Liver (tissue), 8 donors: ENCODE measurements at regions not wholly inside any gene's neighbourhood (a gene's known extent, or its start where the extent isn't known, plus 50 kb on each side); places are given as distances from the start of the nearest gene placed in this dataset.

ENCODE experiments used
- DNase-seq: peaks from one replicate; pipeline ENCODE4 v3.0.0-alpha.2; 2017; ENCODE audit warnings: low spot score
- H3K27ac ChIP-seq, 2 donors: one replicate each; pipeline ENCODE4 v1.7.0; 2013; ENCODE audit warnings: inconsistent platforms in 2 of 2, low read length in 2 of 2, control low read depth in 1 of 2, low read depth in 1 of 2, mild to moderate bottlenecking in 1 of 2
- H3K27me3 ChIP-seq, 4 donors: one replicate each; pipeline versions ENCODE4 v1.6.1 to v1.7.0; 2013; ENCODE audit warnings: low read length in 3 of 4, inconsistent platforms in 1 of 4, mild to moderate bottlenecking in 1 of 4, moderate library complexity in 1 of 4; ENCODE audit not compliant: control insufficient read depth in 4 of 4, insufficient read depth in 4 of 4
- H3K36me3 ChIP-seq, 4 donors: one replicate each; pipeline versions ENCODE4 v1.6.1 to v1.7.0; 2013; ENCODE audit warnings: low read length in 3 of 4, mild to moderate bottlenecking in 3 of 4, low read depth in 1 of 4, moderate library complexity in 1 of 4; ENCODE audit not compliant: control insufficient read depth in 4 of 4, insufficient read depth in 3 of 4
- H3K4me1 ChIP-seq, 4 donors: one replicate each; pipeline versions ENCODE4 v1.6.1 to v1.7.0; 2013; ENCODE audit warnings: low read length in 3 of 4, mild to moderate bottlenecking in 3 of 4, moderate library complexity in 1 of 4; ENCODE audit not compliant: control insufficient read depth in 4 of 4, insufficient read depth in 4 of 4
- H3K4me3 ChIP-seq, 3 donors: one replicate each; pipeline versions ENCODE4 v1.6.1 to v1.7.0; 2013; ENCODE audit warnings: low read length in 3 of 3, control low read depth in 1 of 3, low read depth in 1 of 3, mild to moderate bottlenecking in 1 of 3
- H3K9ac ChIP-seq, 2 donors: one replicate each; pipeline ENCODE4 v1.7.0; 2013; ENCODE audit warnings: low read length in 2 of 2, mild to moderate bottlenecking in 2 of 2, moderate library complexity in 2 of 2, control low read depth in 1 of 2, low read depth in 1 of 2
- H3K9me3 ChIP-seq, 4 donors: one replicate each; pipeline versions ENCODE4 v1.6.1 to v1.7.0; 2013; ENCODE audit warnings: low read length in 3 of 4; ENCODE audit not compliant: control insufficient read depth in 4 of 4
- EGR1 ChIP-seq, 2 donors: IDR thresholded peaks; 2 replicates each; pipeline ENCODE4 v1.6.1; 2016 to 2018; ENCODE audit warnings: antibody characterized with exemption in 2 of 2, low read depth in 2 of 2
- FOXA1 ChIP-seq: IDR thresholded peaks from 2 replicates; pipeline ENCODE4 v1.6.1; 2016; ENCODE audit warnings: antibody characterized with exemption
- FOXA2 ChIP-seq: IDR thresholded peaks from 2 replicates; pipeline ENCODE4 v1.6.1; 2016; ENCODE audit warnings: antibody characterized with exemption
- GABPA ChIP-seq, 2 donors: IDR thresholded peaks in 1 of 2; conservative IDR thresholded peaks in 1 of 2; 2 replicates each; pipeline ENCODE4 v1.6.1; 2016; ENCODE audit warnings: antibody characterized with exemption in 2 of 2, mild to moderate bottlenecking in 1 of 2, moderate library complexity in 1 of 2
- HNF4A ChIP-seq, 2 donors: conservative IDR thresholded peaks; 2 replicates each; pipeline ENCODE4 v1.6.1; 2016; ENCODE audit warnings: antibody characterized with exemption in 2 of 2, mild to moderate bottlenecking in 2 of 2
- HNF4G ChIP-seq: IDR thresholded peaks from 2 replicates; pipeline ENCODE4 v1.6.1; 2016; ENCODE audit warnings: antibody characterized with exemption
- NR2F2 ChIP-seq: IDR thresholded peaks from 2 replicates; pipeline ENCODE4 v1.6.1; 2016; ENCODE audit warnings: antibody characterized with exemption
- RAD21 ChIP-seq, 2 donors: IDR thresholded peaks; 2 replicates each; pipeline ENCODE4 v1.6.1; 2016; ENCODE audit warnings: antibody characterized with exemption in 2 of 2, mild to moderate bottlenecking in 2 of 2
- RXRA ChIP-seq, 2 donors: IDR thresholded peaks; 2 replicates each; pipeline ENCODE4 v1.6.1; 2017 to 2018; ENCODE audit warnings: antibody characterized with exemption in 2 of 2, mild to moderate bottlenecking in 1 of 2
- YY1 ChIP-seq: IDR thresholded peaks from 2 replicates; pipeline ENCODE4 v1.6.1; 2016; ENCODE audit warnings: antibody characterized with exemption, mild to moderate bottlenecking
- WGBS: extraction: QIAGEN DNeasy Blood & Tissue Kit; methylation state at CpG from one replicate; pipeline ENCODE4 v1.1.7; 2013; 5-methylcytosine and 5-hydroxymethylcytosine counted together
- TF ChIP-seq, protein P1 (sequence below): fragments of 150-350 bp; IDR thresholded peaks from 2 replicates; pipeline ENCODE4 v1.5.1; 2017; ENCODE audit warnings: improper control_type of control experiment, low read depth, low read length; ENCODE audit not compliant: missing input control
- TF ChIP-seq, protein P2 (sequence below): IDR thresholded peaks from 2 replicates; pipeline ENCODE4 v1.6.1; 2016; ENCODE audit warnings: antibody characterized with exemption
- TF ChIP-seq, protein P3 (sequence below): IDR thresholded peaks from 2 replicates; pipeline ENCODE4 v1.6.1; 2016; ENCODE audit warnings: antibody characterized with exemption, mild to moderate bottlenecking
- TF ChIP-seq, protein P4 (sequence below): IDR thresholded peaks from 2 replicates; pipeline ENCODE4 v1.6.1; 2016; ENCODE audit warnings: antibody characterized with exemption
- TF ChIP-seq, protein P5 (sequence below): IDR thresholded peaks from 2 replicates; pipeline ENCODE4 v1.6.1; 2016; ENCODE audit warnings: antibody characterized with exemption
- donor health status: healthy.
- donor health status: healthy.
- donor health status: healthy.
- donor health status: healthy.
- donor health status: healthy.

DNA sequence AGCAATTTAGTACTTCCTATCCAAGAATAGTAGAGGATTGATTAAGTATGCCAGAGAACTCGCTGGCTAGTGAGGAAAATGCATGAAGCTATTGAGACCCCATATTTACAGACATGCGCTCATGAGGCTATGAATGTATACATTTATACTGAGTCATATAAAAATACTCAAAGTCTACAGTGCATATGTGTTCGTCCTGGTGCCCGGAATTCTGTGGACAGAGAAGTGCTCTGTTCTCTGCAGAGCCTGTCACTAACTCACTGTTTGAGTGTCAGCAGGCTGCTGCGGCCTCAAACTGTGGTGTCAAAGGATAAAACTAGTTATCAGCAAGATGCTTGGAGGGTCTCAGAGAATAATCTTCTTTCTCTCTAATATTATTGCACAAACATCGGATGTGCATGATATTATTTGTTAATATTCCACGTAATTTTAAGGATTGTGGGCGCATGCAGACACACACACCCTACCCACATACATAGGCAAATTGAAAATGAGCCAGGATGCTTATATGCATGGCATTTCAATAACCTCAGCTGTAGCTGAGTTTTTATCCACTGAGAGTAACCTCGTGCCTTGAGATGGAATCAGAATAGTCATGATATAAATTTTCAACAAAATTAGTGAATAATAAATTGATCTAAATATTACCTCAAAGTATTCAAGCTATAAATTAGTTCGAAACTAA lies 50.0 kb upstream of the TSC22D2 start:
- Histone ChIP-seq H3K27me3 (no peaks in the 10 kb centered on the region), H3K4me1 (peaks cover 0 to 3% (median 0%) of the 10 kb centered on the region in 4 donors), H3K27ac (no peak overlapping the region), H3K9ac (no peak overlapping the region), H3K36me3 (no peaks in the 10 kb centered on the region), H3K9me3 (no peaks in the 10 kb centered on the region), H3K4me3 (no peak overlapping the region)
- 90% methylated on average over 10 of the region's 10 CpGs for WGBS
- no peak for TF ChIP-seq RXRA (IDR thresholded peaks at IDR 0.05)
- TF ChIP-seq, protein P1, sequence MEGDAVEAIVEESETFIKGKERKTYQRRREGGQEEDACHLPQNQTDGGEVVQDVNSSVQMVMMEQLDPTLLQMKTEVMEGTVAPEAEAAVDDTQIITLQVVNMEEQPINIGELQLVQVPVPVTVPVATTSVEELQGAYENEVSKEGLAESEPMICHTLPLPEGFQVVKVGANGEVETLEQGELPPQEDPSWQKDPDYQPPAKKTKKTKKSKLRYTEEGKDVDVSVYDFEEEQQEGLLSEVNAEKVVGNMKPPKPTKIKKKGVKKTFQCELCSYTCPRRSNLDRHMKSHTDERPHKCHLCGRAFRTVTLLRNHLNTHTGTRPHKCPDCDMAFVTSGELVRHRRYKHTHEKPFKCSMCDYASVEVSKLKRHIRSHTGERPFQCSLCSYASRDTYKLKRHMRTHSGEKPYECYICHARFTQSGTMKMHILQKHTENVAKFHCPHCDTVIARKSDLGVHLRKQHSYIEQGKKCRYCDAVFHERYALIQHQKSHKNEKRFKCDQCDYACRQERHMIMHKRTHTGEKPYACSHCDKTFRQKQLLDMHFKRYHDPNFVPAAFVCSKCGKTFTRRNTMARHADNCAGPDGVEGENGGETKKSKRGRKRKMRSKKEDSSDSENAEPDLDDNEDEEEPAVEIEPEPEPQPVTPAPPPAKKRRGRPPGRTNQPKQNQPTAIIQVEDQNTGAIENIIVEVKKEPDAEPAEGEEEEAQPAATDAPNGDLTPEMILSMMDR: no peak
- no peak for TF ChIP-seq HNF4G
- no peak for TF ChIP-seq FOXA2
- TF ChIP-seq HNF4A (conservative IDR thresholded peaks at IDR 0.05): no peak
- TF ChIP-seq EGR1 (IDR thresholded peaks at IDR 0.05; ENCODE audit: low read depth in 2 of 2): no peak
- TF ChIP-seq, protein P2, sequence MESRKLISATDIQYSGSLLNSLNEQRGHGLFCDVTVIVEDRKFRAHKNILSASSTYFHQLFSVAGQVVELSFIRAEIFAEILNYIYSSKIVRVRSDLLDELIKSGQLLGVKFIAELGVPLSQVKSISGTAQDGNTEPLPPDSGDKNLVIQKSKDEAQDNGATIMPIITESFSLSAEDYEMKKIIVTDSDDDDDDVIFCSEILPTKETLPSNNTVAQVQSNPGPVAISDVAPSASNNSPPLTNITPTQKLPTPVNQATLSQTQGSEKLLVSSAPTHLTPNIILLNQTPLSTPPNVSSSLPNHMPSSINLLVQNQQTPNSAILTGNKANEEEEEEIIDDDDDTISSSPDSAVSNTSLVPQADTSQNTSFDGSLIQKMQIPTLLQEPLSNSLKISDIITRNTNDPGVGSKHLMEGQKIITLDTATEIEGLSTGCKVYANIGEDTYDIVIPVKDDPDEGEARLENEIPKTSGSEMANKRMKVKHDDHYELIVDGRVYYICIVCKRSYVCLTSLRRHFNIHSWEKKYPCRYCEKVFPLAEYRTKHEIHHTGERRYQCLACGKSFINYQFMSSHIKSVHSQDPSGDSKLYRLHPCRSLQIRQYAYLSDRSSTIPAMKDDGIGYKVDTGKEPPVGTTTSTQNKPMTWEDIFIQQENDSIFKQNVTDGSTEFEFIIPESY: no peak
- TF ChIP-seq, protein P3, sequence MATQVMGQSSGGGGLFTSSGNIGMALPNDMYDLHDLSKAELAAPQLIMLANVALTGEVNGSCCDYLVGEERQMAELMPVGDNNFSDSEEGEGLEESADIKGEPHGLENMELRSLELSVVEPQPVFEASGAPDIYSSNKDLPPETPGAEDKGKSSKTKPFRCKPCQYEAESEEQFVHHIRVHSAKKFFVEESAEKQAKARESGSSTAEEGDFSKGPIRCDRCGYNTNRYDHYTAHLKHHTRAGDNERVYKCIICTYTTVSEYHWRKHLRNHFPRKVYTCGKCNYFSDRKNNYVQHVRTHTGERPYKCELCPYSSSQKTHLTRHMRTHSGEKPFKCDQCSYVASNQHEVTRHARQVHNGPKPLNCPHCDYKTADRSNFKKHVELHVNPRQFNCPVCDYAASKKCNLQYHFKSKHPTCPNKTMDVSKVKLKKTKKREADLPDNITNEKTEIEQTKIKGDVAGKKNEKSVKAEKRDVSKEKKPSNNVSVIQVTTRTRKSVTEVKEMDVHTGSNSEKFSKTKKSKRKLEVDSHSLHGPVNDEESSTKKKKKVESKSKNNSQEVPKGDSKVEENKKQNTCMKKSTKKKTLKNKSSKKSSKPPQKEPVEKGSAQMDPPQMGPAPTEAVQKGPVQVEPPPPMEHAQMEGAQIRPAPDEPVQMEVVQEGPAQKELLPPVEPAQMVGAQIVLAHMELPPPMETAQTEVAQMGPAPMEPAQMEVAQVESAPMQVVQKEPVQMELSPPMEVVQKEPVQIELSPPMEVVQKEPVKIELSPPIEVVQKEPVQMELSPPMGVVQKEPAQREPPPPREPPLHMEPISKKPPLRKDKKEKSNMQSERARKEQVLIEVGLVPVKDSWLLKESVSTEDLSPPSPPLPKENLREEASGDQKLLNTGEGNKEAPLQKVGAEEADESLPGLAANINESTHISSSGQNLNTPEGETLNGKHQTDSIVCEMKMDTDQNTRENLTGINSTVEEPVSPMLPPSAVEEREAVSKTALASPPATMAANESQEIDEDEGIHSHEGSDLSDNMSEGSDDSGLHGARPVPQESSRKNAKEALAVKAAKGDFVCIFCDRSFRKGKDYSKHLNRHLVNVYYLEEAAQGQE: no peak
- TF ChIP-seq, protein P4, sequence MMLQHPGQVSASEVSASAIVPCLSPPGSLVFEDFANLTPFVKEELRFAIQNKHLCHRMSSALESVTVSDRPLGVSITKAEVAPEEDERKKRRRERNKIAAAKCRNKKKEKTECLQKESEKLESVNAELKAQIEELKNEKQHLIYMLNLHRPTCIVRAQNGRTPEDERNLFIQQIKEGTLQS: no peak
- TF ChIP-seq FOXA1: no peak
- TF ChIP-seq GABPA (IDR thresholded peaks at IDR 0.05 in 1 of 2, conservative IDR thresholded peaks at IDR 0.05 in 1 of 2): no peak
- DNase-seq: no peak

DNA sequence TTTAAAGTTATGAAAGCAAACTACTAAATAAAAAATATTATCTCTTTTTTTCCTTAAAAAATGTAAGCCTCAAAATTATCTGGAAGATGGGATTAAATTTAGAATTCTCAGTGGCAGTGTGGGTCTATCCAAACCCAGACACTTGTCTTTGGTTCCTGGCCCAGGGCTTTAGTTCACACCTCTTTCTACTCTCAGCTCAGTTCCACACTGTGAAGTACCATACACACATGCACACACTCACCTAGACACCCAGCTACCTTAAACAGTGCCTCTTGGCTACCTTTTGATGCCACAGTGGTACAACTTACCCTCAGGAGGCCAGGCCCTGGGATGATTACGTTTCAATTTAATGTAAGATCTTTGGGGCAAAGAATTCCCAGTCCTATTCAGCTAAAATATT lies 51.0 kb upstream of the TSC22D2 start:
- no peaks in the 10 kb centered on the region for H3K4me1 ChIP-seq
- no peaks in the 10 kb centered on the region for H3K9me3 ChIP-seq
- no peak overlapping the region for H3K27ac ChIP-seq
- 88% methylated on average over 1 of the region's 1 CpG for WGBS
- no peaks in the 10 kb centered on the region for H3K36me3 ChIP-seq
- no peaks in the 10 kb centered on the region for H3K27me3 ChIP-seq
- no peak overlapping the region for H3K4me3 ChIP-seq
- no peak for DNase-seq
- TF ChIP-seq FOXA1: no peak
- no peak for TF ChIP-seq YY1
- no peak for TF ChIP-seq RAD21 (IDR thresholded peaks at IDR 0.05)
- no peak for TF ChIP-seq FOXA2
- TF ChIP-seq, protein P4: no peak
- TF ChIP-seq HNF4A (conservative IDR thresholded peaks at IDR 0.05): no peak
- TF ChIP-seq NR2F2: no peak
- TF ChIP-seq, protein P5, sequence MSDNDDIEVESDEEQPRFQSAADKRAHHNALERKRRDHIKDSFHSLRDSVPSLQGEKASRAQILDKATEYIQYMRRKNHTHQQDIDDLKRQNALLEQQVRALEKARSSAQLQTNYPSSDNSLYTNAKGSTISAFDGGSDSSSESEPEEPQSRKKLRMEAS: no peak
- TF ChIP-seq EGR1 (IDR thresholded peaks at IDR 0.05; ENCODE audit: low read depth in 2 of 2): no peak
- no peak for TF ChIP-seq RXRA (IDR thresholded peaks at IDR 0.05)
- no peak overlapping the region for H3K9ac ChIP-seq
